NCI-H146 (cell line): ENCODE measurements at regions not wholly inside any gene's neighbourhood (a gene's known extent, or its start where the extent isn't known, plus 50 kb on each side); places are given as distances from the start of the nearest gene placed in this dataset.

Experiments used
- DNase-seq: peaks from one replicate; lab custom pipeline; 2025; lab: John Stamatoyannopoulos, UW

DNA sequence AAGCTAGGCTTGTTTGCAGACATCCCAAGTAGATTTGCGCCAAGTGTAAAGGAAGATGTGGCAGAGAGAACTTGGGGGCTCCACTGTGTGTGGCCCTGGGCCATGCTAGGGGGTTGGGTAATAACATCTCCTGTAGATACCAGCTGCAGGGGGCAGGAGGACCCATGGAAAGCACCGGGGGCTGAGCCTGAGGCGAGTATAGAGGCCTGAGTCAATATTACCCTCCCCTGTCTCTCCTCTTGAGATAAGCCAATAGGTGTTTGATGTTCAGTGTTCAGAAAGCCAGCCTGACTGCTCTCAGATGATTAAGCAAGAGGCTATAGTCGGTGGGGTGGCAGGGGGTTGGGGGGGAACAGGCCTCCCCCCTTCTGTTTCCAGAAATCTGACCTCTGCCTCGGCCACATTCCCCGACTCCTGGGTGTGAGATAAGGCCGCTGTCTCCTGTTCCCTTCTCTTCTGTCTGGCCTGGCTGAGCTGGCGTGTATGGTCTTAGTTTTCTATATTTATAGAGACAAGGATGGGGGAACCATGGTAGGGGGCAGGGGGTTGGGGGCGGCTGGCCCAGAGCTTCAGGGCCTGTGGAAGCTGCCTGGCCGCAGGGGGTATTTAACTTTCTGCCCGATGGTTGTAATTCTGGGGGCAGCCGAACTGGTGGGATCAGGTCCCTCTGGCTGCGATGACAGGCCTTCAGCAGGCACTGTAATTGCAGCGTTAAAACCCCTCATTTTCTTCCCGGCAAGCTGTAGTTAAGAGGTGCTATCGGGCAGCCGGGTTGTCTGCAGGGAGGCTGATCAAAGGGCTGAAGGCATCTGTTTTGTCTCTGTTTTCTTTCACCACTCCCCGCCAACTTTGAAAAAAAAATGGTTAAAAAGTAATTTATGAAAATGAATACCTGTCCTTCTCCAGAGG, 292.0 kb downstream of the NSG2 start:
- DNase-seq: no peak

DNA sequence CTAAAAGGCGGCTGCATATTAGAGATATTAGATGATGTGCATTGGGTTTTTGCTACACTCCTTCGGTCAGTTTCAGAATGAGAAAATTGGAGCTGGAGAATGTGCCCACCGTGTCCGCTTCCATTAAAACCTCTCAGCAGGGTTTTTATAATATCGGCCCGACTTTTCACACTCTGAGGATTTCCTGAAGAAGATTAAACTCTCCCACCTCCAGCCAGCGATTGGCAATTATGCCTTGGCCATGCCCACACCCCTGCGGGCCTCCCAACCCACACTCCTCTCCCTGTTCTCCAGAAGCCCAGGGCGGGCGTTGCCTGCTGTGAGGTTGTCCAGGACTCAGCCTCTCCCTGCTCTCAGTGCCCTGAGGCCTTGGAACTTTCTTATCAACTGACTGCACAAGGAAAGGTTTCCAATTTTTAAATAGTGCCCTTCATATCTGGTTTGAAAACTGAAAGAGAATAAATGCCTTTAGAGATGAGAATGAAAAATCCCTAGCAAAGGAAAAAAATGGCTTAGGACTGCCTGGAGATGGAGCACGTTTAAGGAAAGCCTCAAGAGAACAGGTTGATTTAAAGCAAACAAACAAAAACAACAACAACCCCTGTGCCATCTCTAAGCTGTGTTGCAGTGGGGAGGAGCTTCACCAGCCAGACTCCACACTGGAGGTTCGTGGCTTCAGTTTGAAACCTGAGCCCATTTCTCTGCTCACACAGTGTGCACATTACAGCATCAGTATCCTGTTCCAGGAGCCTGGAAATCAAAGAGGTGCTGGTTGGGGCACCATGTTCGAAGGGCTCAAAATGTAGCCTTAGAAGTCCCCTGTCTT, 292.9 kb downstream of the NSG2 start:
- no peak for DNase-seq

DNA sequence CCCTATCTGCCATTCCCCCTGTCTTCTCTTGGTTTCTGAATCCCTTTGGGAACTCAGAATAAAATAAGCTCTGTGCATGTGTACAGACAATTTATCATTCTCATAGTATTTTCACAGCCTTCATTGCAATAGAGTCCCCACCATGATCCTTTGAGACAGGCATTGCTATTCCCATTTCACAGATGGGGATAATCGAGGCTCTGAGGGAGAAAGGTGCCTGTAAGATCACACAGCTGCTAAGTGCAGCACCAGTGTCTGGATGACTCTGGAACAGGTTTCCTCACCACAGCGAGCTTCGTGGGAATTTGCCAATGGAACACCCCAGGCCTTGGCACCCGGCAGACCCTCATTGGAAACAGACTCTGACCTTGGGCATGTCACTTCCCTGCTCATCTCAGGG, 293.6 kb downstream of the NSG2 start:
- DNase-seq: no peak

DNA sequence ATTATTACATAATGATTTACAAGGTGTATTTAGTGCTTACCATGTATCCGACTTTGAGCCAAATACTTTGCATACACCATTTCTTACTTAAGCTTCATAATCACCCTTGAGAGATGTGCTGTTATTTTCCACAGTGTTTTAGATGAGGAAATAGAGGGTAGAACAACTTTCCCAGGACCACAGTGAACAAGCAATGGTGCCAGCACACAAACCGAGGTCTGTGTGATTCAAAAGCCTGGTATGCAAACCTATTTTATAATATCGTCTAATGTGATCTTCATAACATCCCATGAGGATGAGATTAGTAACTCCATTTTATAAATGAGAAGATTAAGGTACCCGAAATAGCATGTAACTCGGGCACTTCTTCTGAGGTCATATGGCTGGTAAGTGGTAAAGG, 294.7 kb downstream of the NSG2 start:
- DNase-seq: no peak

DNA sequence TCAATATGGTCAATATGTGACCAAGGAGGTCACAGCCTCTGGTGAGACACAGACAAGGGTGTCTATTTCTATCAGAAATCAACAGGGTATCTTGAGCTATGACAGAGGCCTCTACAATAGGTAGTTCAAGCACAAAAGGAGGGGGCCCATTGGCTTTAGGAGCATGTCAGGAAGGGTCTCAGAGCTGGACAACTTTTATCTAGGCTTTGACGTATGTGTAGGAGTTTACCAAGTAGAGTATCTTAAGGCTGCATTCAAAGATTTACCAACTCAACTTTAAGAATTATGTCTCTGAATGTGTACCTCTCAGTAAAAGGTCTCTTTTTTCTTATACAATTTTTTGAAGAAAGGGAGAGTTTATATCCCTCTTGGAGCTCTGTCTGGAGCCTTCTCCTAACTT, 297.2 kb downstream of the NSG2 start:
- no peak for DNase-seq

DNA sequence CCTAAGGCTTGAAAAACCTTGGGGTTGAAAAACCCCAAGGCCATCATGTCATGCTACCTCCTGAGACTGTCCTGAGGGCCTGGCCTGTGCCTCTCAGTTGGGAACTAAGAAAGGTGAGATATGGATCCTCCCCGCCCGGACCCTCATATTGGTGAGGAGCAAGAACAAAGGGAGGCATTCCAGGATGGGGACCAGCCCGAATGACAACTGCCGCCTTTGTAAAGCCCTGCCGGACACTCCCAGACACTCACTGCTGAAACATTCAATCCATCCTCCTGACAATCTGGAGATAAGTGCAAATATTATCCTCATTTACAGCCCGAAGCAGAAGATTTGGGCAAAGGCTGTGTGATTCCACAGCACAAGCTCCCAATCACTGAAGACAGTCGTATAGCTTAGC, 298.3 kb downstream of the NSG2 start:
- DNase-seq: no peak

DNA sequence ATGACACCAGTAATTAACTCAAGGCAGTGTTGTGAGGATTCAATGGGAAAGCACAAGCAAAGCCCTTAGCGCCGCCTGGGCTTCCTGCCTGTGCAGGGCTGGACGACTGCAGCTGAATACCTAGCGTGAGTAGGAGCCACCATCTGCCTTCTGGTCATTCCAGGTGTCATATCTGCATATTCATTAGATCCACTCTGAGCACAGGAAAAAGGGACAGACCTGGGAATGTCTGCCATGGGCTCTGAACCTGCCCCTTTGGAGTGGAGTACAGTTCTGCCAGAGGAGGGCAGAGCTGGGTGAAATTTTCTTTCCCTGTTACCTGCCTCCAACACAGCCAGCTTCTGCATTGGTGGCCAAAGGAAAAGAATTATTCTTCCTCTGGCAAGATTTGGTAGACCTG, 298.8 kb downstream of the NSG2 start:
- DNase-seq: no peak

DNA sequence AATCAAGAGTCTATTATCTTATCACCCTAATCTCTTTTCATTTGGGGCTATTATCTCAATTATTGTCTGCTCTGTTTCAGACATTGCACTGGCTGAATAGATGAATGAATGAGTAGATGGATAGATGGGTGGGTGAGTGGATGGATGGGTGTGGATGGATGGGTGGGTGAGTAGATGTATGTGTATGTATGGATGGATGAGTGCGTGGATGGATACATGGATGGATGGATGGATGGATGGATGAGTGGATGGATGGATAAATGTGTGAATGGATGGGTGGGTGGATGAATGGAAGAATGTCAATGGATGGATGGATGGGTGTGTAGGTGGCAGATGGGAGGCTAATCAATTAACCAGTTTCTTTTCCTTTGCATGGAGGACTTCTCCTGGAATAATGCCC, 301.7 kb downstream of the NSG2 start:
- no peak for DNase-seq

DNA sequence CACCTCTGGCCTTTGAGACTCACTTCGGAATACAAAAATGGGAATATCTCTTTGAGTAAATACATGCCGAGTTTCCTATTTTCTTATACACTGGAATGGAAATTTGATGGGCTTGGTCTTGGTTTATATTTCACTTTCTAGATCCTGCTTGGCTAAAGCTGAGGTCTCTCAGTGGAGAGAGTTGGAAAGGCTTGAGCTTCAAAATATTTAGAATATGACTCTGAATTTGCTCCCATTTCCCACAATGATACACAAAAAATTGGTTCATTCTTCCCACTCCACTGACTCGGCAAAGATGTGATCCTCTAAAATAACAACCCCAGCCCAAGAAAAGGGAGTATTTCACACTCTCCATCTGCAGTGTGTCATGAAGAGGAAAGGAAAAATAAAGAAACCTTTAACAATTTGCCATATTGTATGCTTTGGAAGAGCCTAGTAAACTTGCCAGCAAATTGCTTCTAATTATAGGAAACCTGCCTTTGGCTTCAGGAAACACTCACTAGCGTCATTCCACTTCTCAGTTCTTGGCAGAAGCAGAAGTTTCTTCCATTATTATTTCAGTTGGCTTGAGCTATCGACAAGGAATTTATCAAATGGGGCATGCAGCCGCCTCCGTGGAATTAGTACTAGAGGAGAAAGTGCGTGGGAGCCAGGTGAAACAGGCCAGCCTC, 302.9 kb downstream of the NSG2 start:
- no peak for DNase-seq

DNA sequence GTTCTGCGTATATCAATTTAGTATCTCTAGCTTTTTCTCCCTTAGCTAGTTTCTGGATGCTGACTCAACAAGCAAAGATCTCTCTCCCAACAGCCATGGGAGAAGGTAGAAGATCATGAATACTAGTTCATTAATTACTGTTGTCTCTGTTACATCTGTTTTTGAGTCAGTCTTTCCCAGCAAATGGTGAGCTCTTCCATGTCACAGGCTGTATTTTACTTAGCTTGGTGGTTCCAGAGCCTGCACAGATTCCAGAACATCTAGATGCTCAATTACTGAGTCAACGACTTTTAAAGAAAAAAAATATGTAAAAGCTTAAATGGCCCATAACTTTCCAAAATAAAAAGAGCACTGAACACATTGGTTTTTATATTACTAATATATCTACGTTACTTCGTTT, 307.2 kb downstream of the NSG2 start:
- no peak for DNase-seq

DNA sequence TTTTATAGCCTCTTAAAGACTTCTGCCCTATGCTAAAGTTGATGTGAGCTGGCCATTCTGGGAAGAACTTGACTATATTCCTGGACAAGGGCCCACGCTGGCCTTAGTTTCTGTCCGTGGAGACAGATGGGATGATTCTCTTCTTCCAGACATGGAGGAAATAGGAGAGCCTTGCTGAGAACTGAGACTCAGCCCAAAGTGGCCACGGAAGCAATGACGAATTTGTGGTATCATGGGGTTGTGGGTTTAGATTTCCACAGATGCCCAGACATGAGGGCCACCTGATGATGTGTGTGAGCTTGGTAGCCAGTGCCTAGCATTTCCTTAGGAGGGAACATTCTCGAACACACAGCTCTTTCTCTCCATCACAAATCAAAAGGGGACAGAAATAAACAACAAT, 309.1 kb downstream of the NSG2 start:
- DNase-seq: no peak

DNA sequence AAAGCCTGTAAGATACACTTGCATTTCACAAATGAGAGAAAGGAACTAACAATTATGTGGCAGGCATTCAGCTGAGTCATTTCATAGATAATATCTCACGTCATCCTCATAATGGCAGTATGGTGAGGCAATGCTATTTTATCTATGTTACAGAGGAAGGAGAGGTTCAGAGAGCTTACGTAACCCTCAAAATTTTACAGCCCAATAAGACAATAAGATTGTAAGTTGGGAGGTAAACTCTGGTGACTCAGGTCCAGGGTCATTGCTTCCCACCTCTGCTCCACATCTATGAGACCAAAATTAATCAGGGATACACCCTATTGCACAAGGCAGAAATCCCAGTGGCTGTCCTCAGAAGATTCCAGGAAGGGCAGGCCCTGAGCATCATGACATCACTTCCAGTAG, 309.7 kb downstream of the NSG2 start:
- DNase-seq: no peak

DNA sequence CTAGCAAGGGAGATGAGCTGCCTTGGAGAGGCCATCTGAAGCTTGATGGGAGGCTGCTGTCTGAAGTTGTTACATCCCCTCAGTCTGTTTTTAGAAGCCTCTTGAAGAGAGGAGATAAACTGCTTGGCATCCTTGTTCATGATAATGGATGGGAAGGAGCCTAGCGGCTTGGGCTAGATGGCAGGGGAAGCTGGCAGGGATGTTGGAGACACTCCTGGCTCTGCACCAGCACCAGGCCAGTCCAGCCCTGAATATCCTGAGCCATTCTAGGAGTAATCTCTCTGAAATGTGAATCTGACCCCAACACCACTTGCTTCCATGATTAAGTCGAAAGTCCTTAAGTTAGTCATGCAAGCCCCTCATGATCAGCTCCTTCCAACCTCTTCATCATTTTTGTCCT, 310.5 kb downstream of the NSG2 start:
- no peak for DNase-seq

DNA sequence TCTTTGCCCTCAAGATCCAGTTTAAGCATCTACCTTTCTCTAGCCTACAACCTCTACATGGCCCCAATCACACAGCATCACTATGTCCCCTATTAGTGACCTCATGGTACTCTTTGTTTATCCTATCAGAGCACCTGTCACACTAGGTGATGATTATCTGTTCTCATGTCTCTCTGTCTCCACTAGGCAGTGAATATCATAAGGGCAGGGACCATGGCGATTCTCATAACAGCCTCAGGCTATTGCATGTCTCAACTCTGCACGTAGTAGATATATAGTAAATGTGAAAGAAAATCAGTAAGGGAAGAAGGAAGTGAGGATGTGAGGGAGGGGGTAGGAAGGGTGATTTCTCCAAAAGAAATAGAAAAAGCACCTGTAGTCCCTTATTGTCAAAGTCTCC, 311.0 kb downstream of the NSG2 start:
- no peak for DNase-seq

DNA sequence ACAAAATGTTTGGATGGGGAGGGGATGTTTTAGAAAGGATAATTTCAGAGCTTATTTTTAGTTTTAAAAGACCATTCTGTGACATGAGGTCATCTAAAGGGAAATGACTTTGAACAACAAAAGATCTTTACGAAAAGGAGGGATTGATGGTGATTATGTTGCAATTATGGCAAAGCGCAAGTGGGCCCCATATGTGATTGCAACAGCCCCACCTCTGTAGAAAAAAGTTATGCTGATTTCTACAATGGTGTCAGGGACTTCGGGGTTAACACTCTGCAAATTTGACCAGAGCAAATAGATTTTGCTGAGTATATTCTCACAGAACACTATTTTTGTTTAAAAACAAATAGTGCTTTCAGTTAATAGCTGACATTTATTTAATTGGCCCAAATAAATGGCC, 312.8 kb downstream of the NSG2 start:
- no peak for DNase-seq

DNA sequence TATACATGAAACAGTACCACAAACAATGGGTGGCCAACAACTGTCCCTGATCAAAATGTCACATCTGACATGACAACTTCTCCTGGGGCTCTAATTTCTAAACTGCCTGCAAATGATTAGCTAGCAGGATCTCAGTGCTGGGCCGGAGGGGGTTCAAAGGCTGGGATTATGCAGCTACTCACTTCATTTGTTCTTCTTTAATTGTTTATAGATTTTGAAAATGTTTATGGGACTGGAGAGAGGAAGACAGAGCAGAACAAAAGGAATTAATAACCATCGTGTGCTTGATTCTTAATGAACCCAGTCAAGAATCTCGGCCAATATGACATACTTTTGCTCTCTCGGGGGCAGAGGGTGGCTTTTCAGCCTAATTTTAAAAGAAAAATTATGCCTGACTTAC, 313.6 kb downstream of the NSG2 start:
- no peak for DNase-seq

DNA sequence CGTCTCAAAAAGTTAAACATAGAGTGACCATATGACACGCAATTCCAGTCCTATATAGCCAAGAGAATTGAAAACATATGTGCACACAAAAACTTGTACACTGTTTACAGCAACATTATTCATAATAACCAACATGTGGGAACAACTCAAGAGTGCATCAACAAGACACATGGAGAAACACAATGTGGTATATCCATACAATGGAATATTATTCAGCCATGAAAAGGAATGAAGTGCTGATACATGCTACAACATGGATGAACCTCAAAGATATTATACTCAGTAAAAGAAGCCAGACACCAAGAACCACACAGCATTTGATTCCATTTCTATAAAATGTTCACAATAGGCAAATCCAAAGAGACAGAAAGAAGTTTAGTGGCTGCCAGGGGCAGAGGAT, 317.0 kb downstream of the NSG2 start:
- DNase-seq: no peak

DNA sequence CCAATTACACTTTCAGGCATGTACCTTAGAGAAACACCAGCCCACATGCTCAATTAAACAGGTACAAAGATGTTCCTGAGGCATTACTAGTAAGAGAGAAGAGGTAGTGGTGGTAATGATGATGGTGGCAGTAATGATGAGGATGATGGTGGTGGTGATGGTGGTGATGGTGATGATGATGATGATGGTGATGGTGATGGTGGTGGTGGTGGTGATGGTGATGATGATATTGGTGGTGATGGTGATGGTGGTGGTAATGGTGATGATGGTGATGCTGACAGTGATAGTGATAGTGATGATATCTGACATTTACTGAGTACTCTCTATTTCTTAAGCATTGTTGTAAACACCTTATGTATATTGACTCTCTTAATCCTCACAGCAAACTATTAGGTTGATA, 318.4 kb downstream of the NSG2 start:
- DNase-seq: no peak

DNA sequence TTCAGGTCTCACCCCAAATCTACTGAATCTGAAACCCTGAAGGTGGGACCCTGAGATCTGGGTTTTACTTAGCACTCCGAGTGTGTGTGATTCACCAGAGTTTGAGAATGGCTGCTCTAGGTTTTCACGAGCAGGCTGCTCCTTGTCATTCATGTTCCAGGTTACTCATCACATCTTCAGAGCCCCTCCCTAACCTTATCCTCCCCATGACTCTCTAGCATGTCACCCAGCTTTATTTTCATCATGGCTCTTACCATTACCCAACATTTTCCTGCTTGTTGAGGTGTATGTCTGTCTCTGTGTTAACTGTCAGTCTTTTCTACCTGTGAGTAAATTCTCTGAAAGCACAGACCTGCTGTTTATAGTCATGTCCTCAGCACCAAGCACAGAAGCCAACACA, 319.2 kb downstream of the NSG2 start:
- DNase-seq: no peak

DNA sequence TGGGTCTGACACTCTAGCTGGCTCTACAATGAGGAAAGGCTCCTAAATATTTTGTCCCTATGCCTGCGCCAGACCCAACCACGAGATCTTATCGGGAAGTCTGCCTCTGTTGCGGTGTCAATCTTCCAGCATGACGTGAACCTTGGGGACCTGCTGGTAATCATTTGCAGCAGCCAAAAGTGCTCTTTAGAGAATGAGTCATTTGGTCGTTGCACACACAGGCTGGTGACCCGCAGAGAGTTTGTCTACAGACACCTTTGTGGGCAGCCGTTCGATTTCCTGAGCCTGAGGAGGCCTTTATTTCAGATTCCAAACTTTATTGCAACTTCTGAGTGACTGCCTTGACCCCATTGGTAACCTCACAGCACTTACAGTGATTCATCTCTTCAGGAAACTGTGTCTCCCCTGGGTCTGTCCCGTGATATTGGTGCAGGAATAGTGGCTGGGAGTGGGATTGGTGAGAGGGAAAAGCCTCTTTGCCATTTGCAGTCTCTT, 326.1 kb downstream of the NSG2 start:
- no peak for DNase-seq

DNA sequence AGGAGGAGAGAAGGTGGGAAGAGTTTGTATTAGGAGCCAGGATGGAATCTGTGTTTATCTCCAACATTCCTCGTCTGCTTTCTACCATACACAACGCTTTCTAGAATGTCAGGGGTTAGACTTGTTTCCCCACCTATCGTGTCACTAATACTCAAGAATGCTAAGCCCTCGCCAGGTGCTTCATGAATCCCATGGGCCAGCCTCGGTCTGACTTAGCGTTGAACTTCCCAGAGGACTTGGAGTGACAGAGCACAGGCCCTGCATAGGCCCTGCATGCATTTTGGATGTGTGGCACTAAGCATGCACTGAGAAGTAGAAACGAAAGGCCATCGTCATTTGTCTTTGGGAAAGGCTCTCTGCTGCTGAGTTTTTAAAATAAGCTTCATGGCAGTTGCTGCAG, 328.7 kb downstream of the NSG2 start:
- DNase-seq: no peak

DNA sequence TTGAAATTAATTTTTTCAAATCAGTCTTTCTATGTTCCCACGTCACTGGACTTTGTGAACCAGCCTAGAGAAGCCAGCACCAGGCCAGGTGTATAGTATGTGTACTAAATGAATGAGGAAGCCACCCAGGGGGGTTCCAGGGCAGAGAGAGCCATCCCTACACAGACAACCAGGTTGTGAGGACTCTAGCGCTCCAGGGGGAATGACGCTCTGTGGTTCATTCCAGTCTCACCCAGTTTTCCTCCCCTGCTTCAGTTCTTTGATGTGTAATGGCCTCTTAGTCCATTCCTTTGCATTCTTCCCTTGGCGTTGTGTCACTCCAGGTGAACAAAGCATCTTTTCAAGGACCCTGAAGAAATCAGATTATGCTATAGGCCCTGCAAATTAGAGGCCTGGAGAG, 330.6 kb downstream of the NSG2 start:
- DNase-seq: no peak
